ENCODE measurements at regions not wholly inside any gene's neighbourhood (a gene's known extent, or its start where the extent isn't known, plus 50 kb on each side); places are given as distances from the start of the nearest gene placed in this dataset.
"Not testable (repeated sequence)": the region's sequence is repeated elsewhere in the genome, so short reads cannot be mapped to it uniquely, and the experiment has no call there.

- no peak for FAIRE-seq
These were observed 915.5 kb downstream of the NR2F1-AS1 start for GRCh38 chr5:92665506-92665905.

- FAIRE-seq: no peak
These were observed 918.3 kb downstream of the NR2F1-AS1 start for GRCh38 chr5:92662741-92663140.

- FAIRE-seq: no peak
These were observed 921.8 kb downstream of the NR2F1-AS1 start for GRCh38 chr5:92659246-92659645.

- not testable (repeated sequence) for FAIRE-seq
These were observed 926.4 kb downstream of the NR2F1-AS1 start for GRCh38 chr5:92654601-92655000.

- FAIRE-seq: peak; percentile 91
These were observed 927.1 kb downstream of the NR2F1-AS1 start for GRCh38 chr5:92653730-92654461.

GRCh38 chr5:92652756-92653155 lies 928.3 kb downstream of the NR2F1-AS1 start:
- FAIRE-seq: no peak

- FAIRE-seq: peak; percentile 93
These were observed 936.6 kb downstream of the NR2F1-AS1 start for GRCh38 chr5:92644266-92644886.

- FAIRE-seq: no peak
These were observed 939.7 kb downstream of the NR2F1-AS1 start for GRCh38 chr5:92641031-92641962.

GRCh38 chr5:92640340-92640739 lies 940.7 kb downstream of the NR2F1-AS1 start:
- FAIRE-seq: no peak

- no peak for FAIRE-seq
These were observed 943.1 kb downstream of the NR2F1-AS1 start for GRCh38 chr5:92637960-92638359.

- FAIRE-seq: no peak
These were observed 943.8 kb downstream of the NR2F1-AS1 start for GRCh38 chr5:92637247-92637646.

- FAIRE-seq: no peak
These were observed 946.0 kb downstream of the NR2F1-AS1 start for GRCh38 chr5:92635001-92635461.

GRCh38 chr5:92633875-92634487 lies 947.0 kb downstream of the NR2F1-AS1 start:
- FAIRE-seq: no peak

- no peak for FAIRE-seq
These were observed 947.8 kb downstream of the NR2F1-AS1 start for GRCh38 chr5:92633176-92633575.

GRCh38 chr5:92631237-92631701 lies 949.8 kb downstream of the NR2F1-AS1 start:
- not testable (repeated sequence) for FAIRE-seq

GRCh38 chr5:92629574-92629973 lies 951.4 kb downstream of the NR2F1-AS1 start:
- no peak for FAIRE-seq

- FAIRE-seq: no peak
These were observed 952.0 kb downstream of the NR2F1-AS1 start for GRCh38 chr5:92629000-92629399.

- FAIRE-seq: no peak
These were observed 953.8 kb downstream of the NR2F1-AS1 start for GRCh38 chr5:92627186-92627585.

- FAIRE-seq: no peak
These were observed 964.9 kb downstream of the NR2F1-AS1 start for GRCh38 chr5:92616085-92616484.

- FAIRE-seq: no peak
These were observed 967.5 kb downstream of the NR2F1-AS1 start for GRCh38 chr5:92613546-92613945.

- FAIRE-seq: not testable (repeated sequence)
These were observed 970.6 kb downstream of the NR2F1-AS1 start for GRCh38 chr5:92610435-92610834.

GRCh38 chr5:92605591-92605990 lies 975.4 kb downstream of the NR2F1-AS1 start:
- peak; percentile 15 for FAIRE-seq
